ENCODE measurements at regions not wholly inside any gene's neighbourhood (a gene's known extent, or its start where the extent isn't known, plus 50 kb on each side); places are given as distances from the start of the nearest gene placed in this dataset.
A peak's percentile ranks its signal among the peaks of the same experiment; 100 is the strongest.

GRCh38 chr13:107185889-107186288 is 618.0 kb upstream of the ARGLU1 start:
- DNase-seq (ENCODE audit: low spot score) (no peak), ATAC-seq (no peak)
- intact Hi-C loops (cut with DNase I) = no loop called here

GRCh38 chr13:107170270-107170931 is 602.5 kb upstream of the ARGLU1 start:
- ATAC-seq (no peak), DNase-seq (ENCODE audit: low spot score) (no peak)
- intact Hi-C loops (cut with DNase I) = no loop called here

GRCh38 chr13:107157271-107157670 is 589.3 kb upstream of the ARGLU1 start:
- no peak for DNase-seq (ENCODE audit: low spot score)
- ATAC-seq = peak; percentile 81
- intact Hi-C loops (cut with DNase I) = no loop called here

GRCh38 chr13:107144432-107144831 is 576.5 kb upstream of the ARGLU1 start:
- no peak for ATAC-seq
- intact Hi-C loops (cut with DNase I) = no loop called here
- DNase-seq (ENCODE audit: low spot score) = no peak

- DNase-seq (ENCODE audit: low spot score) = no peak
- intact Hi-C loops (cut with DNase I) = no loop called here
- ATAC-seq = no peak
Observed at GRCh38 chr13:107141767-107142166, 573.8 kb upstream of the ARGLU1 start.

- intact Hi-C loops (cut with DNase I) = no loop called here
- DNase-seq (ENCODE audit: low spot score) = no peak
- peak; percentile 96 for ATAC-seq
Observed at GRCh38 chr13:107139006-107139405, 571.1 kb upstream of the ARGLU1 start.

- no peak for DNase-seq (ENCODE audit: low spot score)
- intact Hi-C loops (cut with DNase I) = no loop called here
- peak; percentile 65 for ATAC-seq
Observed at GRCh38 chr13:107138486-107138885, 570.5 kb upstream of the ARGLU1 start.

- DNase-seq (ENCODE audit: low spot score) (no peak), ATAC-seq (no peak)
- intact Hi-C loops (cut with DNase I) = no loop called here
Observed at GRCh38 chr13:107133950-107134349, 566.0 kb upstream of the ARGLU1 start.

GRCh38 chr13:107130566-107130965 is 562.6 kb upstream of the ARGLU1 start:
- ATAC-seq (peak; percentile 65), DNase-seq (ENCODE audit: low spot score) (no peak)
- intact Hi-C loops (cut with DNase I) = no loop called here

- intact Hi-C loops (cut with DNase I) = no loop called here
- DNase-seq (ENCODE audit: low spot score) (no peak), ATAC-seq (no peak)
Observed at GRCh38 chr13:107124730-107125129, 556.8 kb upstream of the ARGLU1 start.

GRCh38 chr13:107124129-107124718 is 556.3 kb upstream of the ARGLU1 start:
- DNase-seq (ENCODE audit: low spot score) (no peak), ATAC-seq (no peak)
- intact Hi-C loops (cut with DNase I) = no loop called here

- DNase-seq (ENCODE audit: low spot score) (no peak), ATAC-seq (no peak)
- intact Hi-C loops (cut with DNase I) = no loop called here
Observed at GRCh38 chr13:107121793-107122192, 553.9 kb upstream of the ARGLU1 start.

GRCh38 chr13:107119989-107120881 is 552.3 kb upstream of the ARGLU1 start:
- no peak for ATAC-seq
- DNase-seq (ENCODE audit: low spot score) = no peak
- intact Hi-C loops (cut with DNase I) = no loop called here

- ATAC-seq = no peak
- no peak for DNase-seq (ENCODE audit: low spot score)
- intact Hi-C loops (cut with DNase I) = no loop called here
Observed at GRCh38 chr13:107118506-107118905, 550.6 kb upstream of the ARGLU1 start.

- no peak for ATAC-seq
- intact Hi-C loops (cut with DNase I) = no loop called here
- DNase-seq (ENCODE audit: low spot score) = no peak
Observed at GRCh38 chr13:107117327-107118012, 549.5 kb upstream of the ARGLU1 start.

- intact Hi-C loops (cut with DNase I) = no loop called here
- ATAC-seq (no peak), DNase-seq (ENCODE audit: low spot score) (no peak)
Observed at GRCh38 chr13:107113387-107113786, 545.5 kb upstream of the ARGLU1 start.

- intact Hi-C loops (cut with DNase I) = no loop called here
- ATAC-seq (no peak), DNase-seq (ENCODE audit: low spot score) (no peak)
Observed at GRCh38 chr13:107111248-107111647, 543.3 kb upstream of the ARGLU1 start.

GRCh38 chr13:107104631-107105030 is 536.7 kb upstream of the ARGLU1 start:
- no peak for ATAC-seq
- DNase-seq (ENCODE audit: low spot score) = no peak
- intact Hi-C loops (cut with DNase I) = no loop called here

- intact Hi-C loops (cut with DNase I) = no loop called here
Observed at GRCh38 chr13:107102676-107103075, 534.7 kb upstream of the ARGLU1 start.

GRCh38 chr13:107099661-107100060 is 531.7 kb upstream of the ARGLU1 start:
- DNase-seq (ENCODE audit: low spot score) = no peak
- intact Hi-C loops (cut with DNase I) = no loop called here
- ATAC-seq = no peak

More at GRCh38 chr13:107102676-107103075, 534.7 kb upstream of the ARGLU1 start:
- ATAC-seq = no peak
- DNase-seq (ENCODE audit: low spot score) = no peak
